Left hindlimb (tissue), 1 donor: ENCODE measurements at regions not wholly inside any gene's neighbourhood (a gene's known extent, or its start where the extent isn't known, plus 50 kb on each side); places are given as distances from the start of the nearest gene placed in this dataset.

Source experiments
- DNase-seq: peaks from one replicate; pipeline ENCODE4 v3.0.0-alpha.2; 2018

GRCh38 chr4:167509551-167509950, 275.3 kb upstream of the SPOCK3 start:
- no peak for DNase-seq

GRCh38 chr4:167524091-167524490, 289.8 kb upstream of the SPOCK3 start:
- DNase-seq: no peak

- no peak for DNase-seq
These were observed 303.5 kb upstream of the SPOCK3 start for GRCh38 chr4:167537761-167538160.

DNA sequence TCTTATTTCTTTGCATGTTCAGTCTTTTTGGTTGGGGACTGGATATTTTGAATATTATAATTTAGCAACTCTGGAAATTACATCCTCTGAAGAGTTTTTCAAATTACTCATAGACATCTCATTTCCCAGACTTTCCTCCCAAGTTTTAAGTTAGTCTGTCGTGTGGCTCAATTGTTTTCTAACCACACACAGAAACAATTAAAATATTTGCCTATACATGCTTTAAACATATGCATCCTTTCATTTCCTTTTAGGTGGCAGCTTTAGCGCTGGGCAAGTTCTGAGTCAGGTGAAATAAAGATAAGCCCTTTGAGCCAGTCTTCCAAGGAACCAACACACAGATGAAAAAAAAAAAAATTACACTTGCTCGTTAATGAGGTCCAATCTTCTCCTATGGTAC, 307.0 kb upstream of the SPOCK3 start:
- no peak for DNase-seq

DNA sequence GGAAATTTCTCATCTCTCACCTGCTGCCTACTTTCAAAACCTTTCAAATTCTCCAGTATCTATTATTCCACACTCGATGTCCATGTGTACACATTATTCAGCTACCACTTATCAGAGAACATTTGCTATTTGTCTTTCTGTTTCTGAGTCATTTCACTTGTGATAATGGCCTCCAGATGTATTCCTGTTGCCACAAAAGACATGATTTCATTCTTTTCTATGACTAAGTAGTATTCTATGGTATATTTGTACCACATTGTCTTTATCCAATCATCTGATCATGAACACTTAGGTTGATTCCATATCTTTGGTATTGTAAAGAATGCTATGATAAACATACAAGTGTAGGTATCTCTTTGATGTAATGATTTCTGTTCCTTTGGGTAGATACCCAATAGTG, 310.1 kb upstream of the SPOCK3 start:
- DNase-seq: no peak

GRCh38 chr4:167550021-167550420, 315.7 kb upstream of the SPOCK3 start:
- DNase-seq: no peak

GRCh38 chr4:167555338-167556022, 321.2 kb upstream of the SPOCK3 start:
- DNase-seq: no peak

DNA sequence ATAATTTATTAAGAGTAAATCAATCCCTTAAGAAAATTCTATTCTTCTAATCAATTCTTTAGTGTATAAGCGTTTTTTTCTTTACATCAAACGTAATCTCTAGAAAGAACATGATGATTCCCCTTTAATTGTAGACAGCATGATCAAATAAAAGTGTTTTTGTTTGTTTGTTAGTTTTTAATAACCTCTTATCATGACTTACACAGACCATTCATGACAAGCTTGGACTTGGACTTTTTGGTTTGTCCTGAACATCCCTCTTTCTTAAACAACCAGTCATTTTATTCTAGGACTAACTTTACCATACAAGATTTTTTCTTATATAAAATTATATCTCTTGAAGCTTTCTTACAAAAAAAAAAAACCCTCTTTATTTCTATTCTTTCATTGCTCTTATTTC, 344.6 kb upstream of the SPOCK3 start:
- DNase-seq: no peak

DNA sequence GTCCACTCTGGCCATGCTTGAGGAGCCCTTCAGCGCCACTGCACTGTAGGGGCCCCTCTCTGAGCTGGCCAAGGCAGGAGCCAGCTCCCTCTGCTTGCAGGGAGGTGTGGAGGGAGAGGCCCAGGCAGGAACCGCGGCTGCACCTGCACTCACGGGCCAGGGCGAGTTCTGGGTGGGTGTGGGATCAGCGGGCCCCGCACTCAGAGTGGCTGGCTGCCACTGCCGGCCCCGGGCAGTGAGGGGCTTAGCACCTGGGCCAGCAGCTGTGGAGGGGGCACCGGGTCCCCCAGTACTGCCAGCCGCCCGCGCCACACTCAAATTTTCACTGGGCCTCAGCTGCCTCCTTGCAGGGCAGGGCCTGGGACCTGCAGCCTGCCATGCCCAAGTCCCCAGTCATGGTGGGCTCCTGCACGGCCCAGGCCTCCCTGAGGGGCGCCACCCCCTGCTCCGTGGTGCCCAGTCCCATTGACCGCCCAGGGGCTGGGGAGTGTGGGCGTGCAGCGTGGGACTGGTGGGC, 347.2 kb upstream of the SPOCK3 start:
- DNase-seq: no peak

GRCh38 chr4:167587361-167587760, 353.1 kb upstream of the SPOCK3 start:
- DNase-seq: no peak

DNA sequence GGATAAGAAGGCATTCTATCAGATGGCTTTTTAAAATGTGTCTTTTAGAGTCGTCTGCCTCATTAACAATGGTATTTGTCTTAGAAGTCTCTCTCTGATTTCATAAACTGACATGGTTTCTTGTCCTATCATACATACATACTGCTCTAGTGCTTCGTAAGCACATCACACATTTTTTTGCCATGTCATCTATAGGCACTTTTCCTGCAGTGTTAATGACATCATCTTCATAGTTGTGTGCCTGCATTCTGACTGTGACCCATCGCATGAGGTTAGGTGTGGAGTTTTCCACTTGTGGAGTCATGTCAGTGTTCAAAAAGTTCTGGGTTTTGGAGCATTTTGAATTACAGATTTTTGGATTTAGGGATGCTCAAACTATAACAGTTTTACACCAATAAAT, 361.6 kb upstream of the SPOCK3 start:
- no peak for DNase-seq

DNA sequence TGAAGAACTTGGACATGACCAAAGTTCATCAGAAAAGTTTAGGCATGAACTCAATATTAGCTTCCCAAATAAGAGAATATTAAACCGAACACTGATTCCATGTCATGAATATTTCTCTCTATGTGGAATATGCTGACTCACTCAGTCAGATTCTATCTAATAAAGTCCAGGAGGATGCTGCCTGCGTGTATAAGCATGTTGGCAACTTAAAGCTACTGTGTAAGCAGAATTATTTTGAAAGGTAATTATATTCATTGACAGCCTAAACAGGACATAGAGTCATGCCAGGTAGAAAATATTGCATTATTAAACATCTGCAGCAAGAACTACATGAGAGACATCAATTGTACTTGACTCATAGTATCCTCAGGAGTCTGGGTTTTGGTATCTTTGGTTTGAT, 367.9 kb upstream of the SPOCK3 start:
- no peak for DNase-seq

DNA sequence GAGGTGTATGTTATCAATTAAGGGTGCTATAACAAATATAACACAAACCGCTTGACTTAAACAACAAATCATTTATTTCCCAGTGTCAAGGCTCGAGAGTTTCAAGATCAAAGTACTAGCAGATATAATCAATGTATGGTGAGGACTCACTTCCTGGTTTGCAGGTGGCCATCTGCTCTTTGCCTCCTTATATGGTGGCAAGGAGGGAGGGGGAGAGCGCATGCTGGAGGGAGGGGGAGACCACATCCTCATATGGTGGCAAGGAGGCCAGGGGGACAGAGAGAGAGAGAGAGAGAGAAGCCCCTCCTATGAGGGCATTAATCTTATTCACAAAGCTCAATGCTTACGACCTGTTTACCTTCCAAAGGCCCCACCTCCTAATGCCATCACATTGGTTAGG, 372.3 kb upstream of the SPOCK3 start:
- no peak for DNase-seq

DNA sequence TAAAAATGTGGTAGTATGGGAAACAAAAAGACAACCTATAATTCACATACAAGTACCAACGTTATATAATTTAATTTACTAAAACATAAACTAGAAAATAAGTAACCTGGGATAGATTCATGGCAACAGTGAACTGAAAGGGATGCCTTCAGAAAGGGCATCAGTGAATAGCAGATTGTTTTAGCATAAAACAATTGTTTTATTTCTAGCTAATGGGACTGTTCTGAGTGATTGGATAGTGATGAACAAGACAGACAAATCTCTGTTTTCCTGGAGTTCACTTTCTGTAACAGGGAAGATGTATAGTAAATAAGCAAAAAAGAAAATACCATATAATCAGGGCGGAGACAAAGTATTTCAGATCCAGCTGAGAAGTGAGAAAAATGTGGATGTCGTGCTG, 379.1 kb upstream of the SPOCK3 start:
- DNase-seq: no peak

GRCh38 chr4:167614866-167615265, 380.6 kb upstream of the SPOCK3 start:
- DNase-seq: no peak

GRCh38 chr4:167616476-167616875, 382.2 kb upstream of the SPOCK3 start:
- DNase-seq: no peak

DNA sequence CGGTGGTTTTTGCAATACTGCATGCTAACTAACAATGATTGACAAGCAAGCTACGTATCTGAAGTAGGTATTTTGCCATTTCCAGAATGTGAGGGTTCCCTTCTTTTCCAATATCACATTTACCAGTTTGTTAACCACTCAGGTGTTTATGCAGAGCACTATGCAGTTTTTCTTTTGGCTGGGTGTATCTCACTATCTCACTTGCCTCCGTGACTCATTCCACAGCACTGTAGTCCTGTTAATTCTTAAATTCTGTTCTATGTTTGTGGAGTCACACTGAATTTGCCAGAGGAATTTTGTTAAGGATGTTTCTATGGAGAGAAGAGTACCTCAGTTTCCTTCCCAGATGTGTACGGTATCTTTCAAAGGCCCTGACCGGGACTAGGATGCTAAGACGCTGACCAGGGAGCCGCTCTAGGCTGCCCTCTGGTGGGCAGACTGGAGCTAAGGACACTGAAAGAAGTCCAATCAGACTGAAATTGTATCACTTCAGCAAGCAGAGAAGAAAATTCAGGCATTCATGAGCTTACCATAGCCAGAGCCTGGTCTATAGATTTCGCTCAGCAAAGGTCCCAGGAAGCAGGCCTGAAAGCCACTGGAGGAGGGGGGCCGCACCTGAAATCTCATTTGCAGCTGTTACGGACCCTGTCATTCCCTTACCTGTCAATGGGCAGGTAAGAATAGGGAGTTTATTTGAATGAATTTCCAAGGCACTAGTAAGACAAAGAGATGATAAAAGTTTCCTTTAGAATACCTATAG, 388.4 kb upstream of the SPOCK3 start:
- peak; percentile 34 for DNase-seq

DNA sequence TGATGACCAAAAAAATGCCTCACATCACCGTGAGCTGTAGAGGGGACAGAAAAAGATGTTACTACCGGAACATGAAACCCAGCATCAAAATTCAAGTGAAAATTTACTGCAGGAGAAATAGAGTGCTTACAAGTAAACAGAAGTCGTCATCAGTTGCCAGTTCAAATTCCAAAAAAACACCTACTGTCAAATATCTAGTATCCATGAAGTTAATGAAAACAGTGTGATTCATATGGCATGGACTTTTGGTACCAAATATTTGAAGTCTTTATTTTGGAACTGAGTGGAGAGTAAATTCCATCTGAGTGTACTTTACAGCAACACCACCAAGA, 388.9 kb upstream of the SPOCK3 start:
- no peak for DNase-seq

GRCh38 chr4:167629272-167629671, 395.0 kb upstream of the SPOCK3 start:
- DNase-seq: no peak

DNA sequence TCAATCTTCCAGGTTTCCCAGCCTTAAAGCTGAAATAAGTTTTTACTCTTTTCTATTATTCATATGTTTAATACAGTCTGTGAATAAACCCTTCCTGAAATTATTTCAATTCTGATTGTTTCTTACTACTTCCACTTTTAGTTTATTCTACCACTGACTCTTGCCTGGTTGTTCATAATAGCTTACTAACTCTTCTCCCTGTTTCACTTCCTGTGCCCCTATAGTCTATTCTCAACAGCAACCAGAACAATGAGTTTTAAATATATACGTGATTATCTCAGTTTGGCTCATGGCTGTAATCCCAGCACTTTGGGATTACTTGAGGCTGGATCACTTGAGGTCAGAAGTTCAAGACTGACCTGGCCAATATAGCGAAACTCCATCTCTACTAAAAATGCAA, 408.0 kb upstream of the SPOCK3 start:
- DNase-seq: no peak

GRCh38 chr4:167645358-167645757, 411.1 kb upstream of the SPOCK3 start:
- no peak for DNase-seq

DNA sequence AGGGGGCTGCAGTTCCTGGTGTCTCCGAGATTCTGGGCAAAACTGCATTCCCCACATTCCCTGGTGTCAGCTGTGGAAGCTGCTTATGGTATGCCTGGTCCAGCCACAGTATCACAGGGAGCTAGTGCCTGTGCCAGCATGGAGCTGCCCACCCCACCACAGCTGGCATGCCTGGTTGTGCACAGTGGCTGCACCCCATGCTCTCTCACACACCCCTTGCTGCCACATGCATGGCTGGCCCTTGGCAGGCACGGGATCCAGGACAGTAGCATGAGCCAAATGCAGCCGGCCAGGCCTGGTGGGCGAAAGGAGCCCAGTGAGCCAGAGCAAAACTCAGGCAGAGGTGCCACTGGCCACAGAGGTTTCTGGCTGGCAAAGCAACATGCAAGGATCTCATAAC, 418.0 kb upstream of the SPOCK3 start:
- no peak for DNase-seq

- DNase-seq: no peak
These were observed 403.6 kb upstream of the ANXA10 start for GRCh38 chr4:167688660-167689142.

- DNase-seq: no peak
These were observed 389.9 kb upstream of the ANXA10 start for GRCh38 chr4:167702391-167702790.

DNA sequence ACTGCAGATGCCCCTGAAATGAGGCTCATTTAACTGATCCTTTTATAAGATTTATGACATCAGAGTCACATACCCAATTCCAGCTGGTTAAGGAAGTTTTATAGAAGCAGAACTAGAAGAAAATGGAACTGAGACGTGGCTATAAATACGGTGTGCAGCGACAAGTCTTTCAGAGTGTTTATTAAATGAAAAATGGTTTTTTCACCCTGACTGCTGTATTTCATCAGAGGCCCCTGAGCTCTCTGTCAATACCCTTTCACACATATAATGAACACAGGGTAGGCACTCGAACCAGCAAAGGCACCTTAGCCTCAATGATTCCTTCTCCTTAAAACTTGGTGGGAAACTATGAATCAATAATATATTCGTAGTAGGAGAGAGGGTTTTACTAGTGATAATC, 380.8 kb upstream of the ANXA10 start:
- DNase-seq: no peak
